Cardiac muscle cell (in vitro differentiated cells and primary cell): ENCODE measurements at regions not wholly inside any gene's neighbourhood (a gene's known extent, or its start where the extent isn't known, plus 50 kb on each side); places are given as distances from the start of the nearest gene placed in this dataset.

Experiments
- DNase-seq, 2 donors: peaks; one replicate each; pipeline versions ENCODE4 v3.0.0 to v3.0.0-alpha.2; 2010 to 2017; ENCODE audit warnings: low read depth in 1 of 2, low spot score in 1 of 2
- H3K27ac ChIP-seq: fragments of 200-600 bp; sonication (generic); 2 replicates; pipeline ENCODE4 v1.5.1; 2016
- H3K27me3 ChIP-seq: fragments of 200-600 bp; sonication (generic); 2 replicates; pipeline ENCODE4 v1.6.0; 2016; ENCODE audit warnings: control low read depth
- H3K36me3 ChIP-seq: fragments of 200-600 bp; sonication (generic); 2 replicates; pipeline ENCODE4 v1.5.1; 2016; ENCODE audit warnings: control low read depth
- H3K4me1 ChIP-seq: fragments of 200-600 bp; sonication (generic); 2 replicates; pipeline ENCODE4 v1.8.1; 2017; ENCODE audit warnings: low read depth, mild to moderate bottlenecking, mixed run types
- H3K4me3 ChIP-seq: fragments of 200-600 bp; sonication (generic); 2 replicates; pipeline ENCODE4 v1.5.1; 2016; ENCODE audit warnings: mild to moderate bottlenecking
- H3K9me3 ChIP-seq: fragments of 200-600 bp; sonication (generic); 2 replicates; pipeline ENCODE4 v1.5.1; 2017; ENCODE audit warnings: low read depth, mild to moderate bottlenecking, control low read depth
- TF ChIP-seq, protein P1 (sequence below): IDR thresholded peaks from 2 replicates; pipeline ENCODE4 v1.5.1; 2012; ENCODE audit warnings: low read depth, mild to moderate bottlenecking, low read length

DNA sequence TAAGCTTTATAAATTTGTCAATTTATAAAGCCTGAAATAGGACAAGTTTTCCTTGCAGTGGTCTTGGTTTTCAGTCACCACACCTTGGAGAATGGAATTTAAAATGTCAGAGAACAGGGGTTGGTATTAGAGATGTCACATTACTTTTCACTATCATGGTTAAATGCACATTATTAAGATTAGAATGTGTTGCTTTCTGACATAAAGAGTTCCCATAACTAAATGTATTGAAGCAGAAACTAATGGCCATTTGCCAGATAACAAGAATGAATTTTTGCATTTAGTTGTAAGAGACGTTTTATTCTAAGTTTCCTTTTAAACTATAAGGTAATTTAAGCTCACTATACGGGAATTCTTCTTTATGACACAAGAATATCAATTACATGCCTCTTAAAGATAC is 172.3 kb downstream of the ARL4A start:
- no peak for DNase-seq
- Histone ChIP-seq H3K4me1 (no peaks in the 10 kb centered on the region), H3K9me3 (no peaks in the 10 kb centered on the region), H3K27me3 (no peaks in the 10 kb centered on the region), H3K4me3 (no peak overlapping the region), H3K27ac (no peak overlapping the region), H3K36me3 (no peaks in the 10 kb centered on the region)
- TF ChIP-seq, protein P1, sequence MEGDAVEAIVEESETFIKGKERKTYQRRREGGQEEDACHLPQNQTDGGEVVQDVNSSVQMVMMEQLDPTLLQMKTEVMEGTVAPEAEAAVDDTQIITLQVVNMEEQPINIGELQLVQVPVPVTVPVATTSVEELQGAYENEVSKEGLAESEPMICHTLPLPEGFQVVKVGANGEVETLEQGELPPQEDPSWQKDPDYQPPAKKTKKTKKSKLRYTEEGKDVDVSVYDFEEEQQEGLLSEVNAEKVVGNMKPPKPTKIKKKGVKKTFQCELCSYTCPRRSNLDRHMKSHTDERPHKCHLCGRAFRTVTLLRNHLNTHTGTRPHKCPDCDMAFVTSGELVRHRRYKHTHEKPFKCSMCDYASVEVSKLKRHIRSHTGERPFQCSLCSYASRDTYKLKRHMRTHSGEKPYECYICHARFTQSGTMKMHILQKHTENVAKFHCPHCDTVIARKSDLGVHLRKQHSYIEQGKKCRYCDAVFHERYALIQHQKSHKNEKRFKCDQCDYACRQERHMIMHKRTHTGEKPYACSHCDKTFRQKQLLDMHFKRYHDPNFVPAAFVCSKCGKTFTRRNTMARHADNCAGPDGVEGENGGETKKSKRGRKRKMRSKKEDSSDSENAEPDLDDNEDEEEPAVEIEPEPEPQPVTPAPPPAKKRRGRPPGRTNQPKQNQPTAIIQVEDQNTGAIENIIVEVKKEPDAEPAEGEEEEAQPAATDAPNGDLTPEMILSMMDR, result no peak

DNA sequence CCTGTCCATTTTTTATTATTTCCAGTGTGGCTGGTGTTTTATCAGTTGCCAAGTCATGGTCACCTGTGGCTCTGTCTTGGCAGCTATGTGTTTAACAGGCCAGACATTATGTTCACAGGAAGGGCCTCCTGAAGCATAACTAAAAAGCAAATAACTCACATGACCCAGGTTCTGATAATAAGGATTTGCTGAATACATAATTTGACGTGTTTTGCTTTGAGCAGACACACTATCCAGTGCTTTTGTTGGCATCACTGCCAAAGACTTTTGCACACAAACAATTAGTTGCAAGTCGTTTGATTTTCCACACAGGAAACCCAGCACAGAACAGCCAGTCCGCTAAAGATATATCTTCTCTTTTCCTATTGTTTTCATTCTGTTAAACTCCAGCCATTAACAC is 173.6 kb downstream of the ARL4A start:
- Histone ChIP-seq H3K36me3 (no peaks in the 10 kb centered on the region), H3K4me3 (no peak overlapping the region), H3K27me3 (no peaks in the 10 kb centered on the region), H3K27ac (no peak overlapping the region), H3K4me1 (no peaks in the 10 kb centered on the region), H3K9me3 (no peaks in the 10 kb centered on the region)
- TF ChIP-seq, protein P1, result no peak
- peak in 1 of 2 donors; percentile 64 for DNase-seq

DNA sequence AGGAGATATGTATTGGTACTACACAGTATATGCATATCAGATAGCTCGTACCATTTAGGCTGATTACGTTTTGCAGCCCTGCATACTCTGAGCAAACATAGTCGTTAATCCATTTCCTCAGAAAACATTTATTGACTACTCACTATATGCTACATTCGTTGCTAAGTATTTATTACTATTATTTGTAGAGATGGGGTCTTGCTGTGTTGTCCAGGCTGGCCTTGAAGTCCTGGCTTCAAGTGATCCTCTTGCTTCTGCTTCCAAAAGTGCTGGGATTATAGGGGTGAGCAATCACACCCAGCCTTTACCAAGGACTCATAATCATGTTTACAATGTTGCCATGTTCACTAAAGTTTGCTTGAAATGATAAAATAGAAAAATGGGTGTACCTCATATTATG is 174.7 kb downstream of the ARL4A start:
- no peaks in the 10 kb centered on the region for H3K9me3 ChIP-seq
- H3K27ac ChIP-seq, result no peak overlapping the region
- H3K4me1 ChIP-seq, result no peaks in the 10 kb centered on the region
- no peaks in the 10 kb centered on the region for H3K36me3 ChIP-seq
- TF ChIP-seq, protein P1, result no peak
- no peak for DNase-seq
- no peak overlapping the region for H3K4me3 ChIP-seq
- no peaks in the 10 kb centered on the region for H3K27me3 ChIP-seq

DNA sequence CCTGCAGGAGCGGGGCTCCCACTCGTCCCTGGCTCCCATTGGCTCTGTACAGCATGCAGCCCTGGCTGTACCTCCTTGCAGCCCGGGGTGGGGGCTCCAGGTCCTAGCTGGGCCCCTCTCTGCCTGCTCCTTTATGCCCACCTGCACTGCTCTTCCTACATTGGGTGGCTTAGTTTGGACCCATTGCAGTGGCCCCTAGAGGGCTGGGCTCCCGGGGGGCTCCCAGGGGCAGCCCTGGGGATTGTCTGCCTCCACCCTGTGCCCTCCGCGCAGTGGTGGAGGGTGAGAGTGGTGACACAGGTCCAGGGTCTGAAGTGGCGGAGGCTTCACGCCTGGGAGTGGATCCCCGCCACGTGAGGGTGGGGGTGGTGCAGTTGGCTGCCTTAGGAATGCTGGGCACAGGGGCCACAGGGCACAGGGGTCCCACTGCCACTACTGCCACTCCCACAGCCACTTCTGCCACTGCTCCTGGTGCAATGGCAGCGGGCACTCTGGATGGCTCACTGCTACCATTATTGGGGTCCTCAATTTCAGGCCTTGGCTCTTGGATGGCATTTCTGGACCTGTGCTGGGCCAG is 177.1 kb downstream of the ARL4A start:
- Histone ChIP-seq H3K4me3 (no peak overlapping the region), H3K4me1 (no peaks in the 10 kb centered on the region), H3K27me3 (no peaks in the 10 kb centered on the region), H3K9me3 (no peaks in the 10 kb centered on the region), H3K27ac (no peak overlapping the region), H3K36me3 (no peaks in the 10 kb centered on the region)
- TF ChIP-seq, protein P1, result no peak
- no peak for DNase-seq

DNA sequence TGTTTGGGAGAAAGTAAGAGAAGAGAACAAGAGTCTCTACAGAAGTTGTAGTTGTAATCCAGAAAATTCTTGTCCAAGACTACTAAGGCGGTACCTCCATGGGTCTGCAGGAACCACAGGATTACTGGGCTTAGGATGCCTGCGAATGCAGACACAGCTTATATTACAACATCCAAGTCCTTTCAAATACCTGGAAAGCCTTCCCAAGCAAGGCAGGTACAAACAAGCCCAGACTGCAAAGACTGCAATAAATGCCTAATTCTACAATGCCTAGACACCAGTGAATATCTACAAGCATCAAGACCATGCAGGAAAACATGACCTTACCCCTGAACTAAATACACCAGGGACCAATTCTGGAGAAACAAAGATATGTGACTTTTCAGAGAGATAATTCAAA is 178.2 kb downstream of the ARL4A start:
- no peaks in the 10 kb centered on the region for H3K9me3 ChIP-seq
- TF ChIP-seq, protein P1, result no peak
- H3K27ac ChIP-seq, result no peak overlapping the region
- H3K27me3 ChIP-seq, result no peaks in the 10 kb centered on the region
- no peaks in the 10 kb centered on the region for H3K36me3 ChIP-seq
- H3K4me1 ChIP-seq, result no peaks in the 10 kb centered on the region
- no peak for DNase-seq
- no peak overlapping the region for H3K4me3 ChIP-seq

DNA sequence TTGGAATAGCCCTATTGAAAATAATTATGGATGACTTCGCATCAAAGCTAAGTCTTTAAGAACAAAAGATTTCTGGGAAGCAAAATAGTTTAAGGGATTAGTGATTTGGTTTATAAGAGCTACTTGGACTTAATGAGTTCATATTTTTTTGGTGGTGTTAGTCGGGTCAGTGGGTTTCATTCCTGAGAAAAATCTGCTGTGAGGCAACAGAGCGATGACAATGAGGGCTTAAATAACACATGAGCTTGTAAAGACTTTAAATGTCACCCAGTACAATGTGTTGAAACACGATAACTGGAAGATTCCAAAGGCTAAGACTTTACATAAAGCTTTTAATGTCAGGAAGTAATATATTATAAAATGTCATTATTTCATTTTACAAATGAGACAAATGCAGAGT is 178.8 kb downstream of the ARL4A start:
- Histone ChIP-seq H3K27me3 (no peaks in the 10 kb centered on the region), H3K4me1 (no peaks in the 10 kb centered on the region), H3K36me3 (no peaks in the 10 kb centered on the region), H3K4me3 (no peak overlapping the region), H3K9me3 (no peaks in the 10 kb centered on the region), H3K27ac (no peak overlapping the region)
- TF ChIP-seq, protein P1, result no peak
- no peak for DNase-seq
